ENCODE measurements at regions not wholly inside any gene's neighbourhood (a gene's known extent, or its start where the extent isn't known, plus 50 kb on each side); places are given as distances from the start of the nearest gene placed in this dataset.

DNA sequence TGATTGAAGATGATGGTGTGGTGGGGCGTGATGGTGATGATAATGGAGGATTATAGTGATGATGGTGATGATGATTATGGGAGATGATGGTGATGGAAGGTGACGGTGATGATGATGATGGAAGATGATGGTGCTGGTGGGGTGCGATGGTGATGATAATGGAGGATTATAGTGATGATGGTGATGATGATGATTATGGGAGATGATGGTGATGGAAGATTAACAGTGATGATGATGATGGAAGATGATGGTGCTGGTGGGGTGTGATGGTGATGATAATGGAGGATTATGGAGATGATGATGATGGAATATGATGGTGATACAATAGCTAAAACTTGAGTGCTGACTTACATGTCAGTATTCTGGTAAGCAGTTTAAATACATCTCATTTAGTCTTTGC is 391.0 kb upstream of the EEF2KMT start:
- H4K20me1 ChIP-seq (ENCODE audit: control insufficient read depth, insufficient read depth, low read depth, low read length), result no peaks in the 10 kb centered on the region
- no peak for TF ChIP-seq CTCF (IDR thresholded peaks at IDR 0.05; ENCODE audit: low read depth, low read length, poor library complexity, severe bottlenecking)
- no peak for TF ChIP-seq EZH2phosphoT487 (IDR thresholded peaks at IDR 0.05; ENCODE audit: borderline replicate concordance, low read length)
- H3K4me1 ChIP-seq (ENCODE audit: control insufficient read depth, low read length), result no peaks in the 10 kb centered on the region
- no peak overlapping the region for H3K4me3 ChIP-seq (ENCODE audit: low read length)
- no peaks in the 10 kb centered on the region for H3K79me2 ChIP-seq (ENCODE audit: control insufficient read depth, low read length)
- H3F3A ChIP-seq (ENCODE audit: control insufficient read depth, insufficient read depth), result no peaks in the 10 kb centered on the region
- no peaks in the 10 kb centered on the region for H3K27me3 ChIP-seq (ENCODE audit: control insufficient read depth, low read length)
- H3K36me3 ChIP-seq (ENCODE audit: control insufficient read depth, low read length), result no peaks in the 10 kb centered on the region
- no peak overlapping the region for H3K4me2 ChIP-seq (ENCODE audit: low read length)
- no peaks in the 10 kb centered on the region for H3K9me3 ChIP-seq (ENCODE audit: control insufficient read depth, insufficient read depth, low read length)
- no peaks in the 10 kb centered on the region for H3K9me2 ChIP-seq (replicated peaks; ENCODE audit: control insufficient read depth, low read length)
- H3K27ac ChIP-seq (ENCODE audit: low read depth, low read length), result no peak overlapping the region

GRCh38 chr16:5487728-5488127 is 390.1 kb upstream of the EEF2KMT start:
- TF ChIP-seq EZH2phosphoT487 (IDR thresholded peaks at IDR 0.05; ENCODE audit: borderline replicate concordance, low read length) (no peak), CTCF (IDR thresholded peaks at IDR 0.05; ENCODE audit: low read depth, low read length, poor library complexity, severe bottlenecking) (no peak)
- Histone ChIP-seq H3K9me3 (ENCODE audit: control insufficient read depth, insufficient read depth, low read length) (no peaks in the 10 kb centered on the region), H3K9me2 (replicated peaks; ENCODE audit: control insufficient read depth, low read length) (no peaks in the 10 kb centered on the region), H4K20me1 (ENCODE audit: control insufficient read depth, insufficient read depth, low read depth, low read length) (no peaks in the 10 kb centered on the region), H3K79me2 (ENCODE audit: control insufficient read depth, low read length) (no peaks in the 10 kb centered on the region), H3K4me3 (ENCODE audit: low read length) (no peak overlapping the region), H3K36me3 (ENCODE audit: control insufficient read depth, low read length) (no peaks in the 10 kb centered on the region), H3F3A (ENCODE audit: control insufficient read depth, insufficient read depth) (no peaks in the 10 kb centered on the region), H3K27me3 (ENCODE audit: control insufficient read depth, low read length) (no peaks in the 10 kb centered on the region), H3K27ac (ENCODE audit: low read depth, low read length) (no peak overlapping the region), H3K4me2 (ENCODE audit: low read length) (no peak overlapping the region), H3K4me1 (ENCODE audit: control insufficient read depth, low read length) (no peaks in the 10 kb centered on the region)

GRCh38 chr16:5482256-5482655 is 384.7 kb upstream of the EEF2KMT start:
- TF ChIP-seq EZH2phosphoT487 (IDR thresholded peaks at IDR 0.05; ENCODE audit: borderline replicate concordance, low read length), result no peak
- no peak for TF ChIP-seq CTCF (IDR thresholded peaks at IDR 0.05; ENCODE audit: low read depth, low read length, poor library complexity, severe bottlenecking)
- Histone ChIP-seq H3K9me2 (replicated peaks; ENCODE audit: control insufficient read depth, low read length) (no peaks in the 10 kb centered on the region), H3K36me3 (ENCODE audit: control insufficient read depth, low read length) (no peaks in the 10 kb centered on the region)

More at GRCh38 chr16:5482256-5482655, 384.7 kb upstream of the EEF2KMT start:
- Histone ChIP-seq H3K27me3 (ENCODE audit: control insufficient read depth, low read length) (0 out of 2 replicates have a peak, but pooled peaks cover 2% of the 10 kb centered on the region), H3F3A (ENCODE audit: control insufficient read depth, insufficient read depth) (no peaks in the 10 kb centered on the region), H4K20me1 (ENCODE audit: control insufficient read depth, insufficient read depth, low read depth, low read length) (no peaks in the 10 kb centered on the region), H3K4me1 (ENCODE audit: control insufficient read depth, low read length) (no peaks in the 10 kb centered on the region), H3K4me2 (ENCODE audit: low read length) (no peak overlapping the region), H3K27ac (ENCODE audit: low read depth, low read length) (no peak overlapping the region), H3K9me3 (ENCODE audit: control insufficient read depth, insufficient read depth, low read length) (no peaks in the 10 kb centered on the region), H3K79me2 (ENCODE audit: control insufficient read depth, low read length) (no peaks in the 10 kb centered on the region), H3K4me3 (ENCODE audit: low read length) (no peak overlapping the region)
